ENCODE measurements at regions not wholly inside any gene's neighbourhood (a gene's known extent, or its start where the extent isn't known, plus 50 kb on each side); places are given as distances from the start of the nearest gene placed in this dataset.

GRCh38 chr6:54041239-54041638 is 70.0 kb upstream of the MLIP start:
- TF ChIP-seq CTCF (conservative IDR thresholded peaks at IDR 0.05; ENCODE audit: low read depth, low read length) (no peak), EZH2 (IDR thresholded peaks at IDR 0.05; ENCODE audit: low read length, unreplicated experiment) (no peak)

Data from PC-3 (cell line).